H9 (cell line): ENCODE measurements at regions not wholly inside any gene's neighbourhood (a gene's known extent, or its start where the extent isn't known, plus 50 kb on each side); places are given as distances from the start of the nearest gene placed in this dataset.

ENCODE experiments used
- DNase-seq: peaks from one replicate; pipeline ENCODE4 v3.0.0-alpha.2; 2017
- H2AFZ ChIP-seq: one replicate; pipeline ENCODE4 v1.6.1; 2013; ENCODE audit warnings: mild to moderate bottlenecking, low read length, control low read depth, moderate library complexity
- H2AK5ac ChIP-seq: 2 replicates; pipeline ENCODE4 v1.6.1; 2013; ENCODE audit warnings: low read length, control low read depth, mixed read lengths; ENCODE audit not compliant: insufficient read length
- H2BK120ac ChIP-seq: one replicate; pipeline ENCODE4 v1.6.1; 2013; ENCODE audit warnings: low read depth, mild to moderate bottlenecking, low read length, control low read depth, inconsistent platforms; ENCODE audit not compliant: poor library complexity, severe bottlenecking
- H2BK12ac ChIP-seq: 2 replicates; pipeline ENCODE4 v1.6.1; 2013; ENCODE audit warnings: low read length, control low read depth, mixed read lengths, low read depth; ENCODE audit not compliant: insufficient read length
- H2BK15ac ChIP-seq: 2 replicates; pipeline ENCODE4 v1.6.1; 2013; ENCODE audit warnings: low read depth, low read length, control low read depth
- H2BK20ac ChIP-seq: one replicate; pipeline ENCODE4 v1.6.1; 2013; ENCODE audit warnings: low read depth, mild to moderate bottlenecking, low read length, control low read depth, inconsistent platforms; ENCODE audit not compliant: poor library complexity, severe bottlenecking
- H2BK5ac ChIP-seq: 2 replicates; pipeline ENCODE4 v1.6.1; 2013; ENCODE audit warnings: low read length, control low read depth, mixed read lengths; ENCODE audit not compliant: insufficient read length
- H3K14ac ChIP-seq: 2 replicates; pipeline ENCODE4 v1.6.1; 2013; ENCODE audit warnings: low read length, control low read depth; ENCODE audit not compliant: insufficient read depth
- H3K18ac ChIP-seq: 2 replicates; pipeline ENCODE4 v1.6.1; 2013; ENCODE audit warnings: low read depth, mild to moderate bottlenecking, mixed read lengths, low read length, control low read depth; ENCODE audit not compliant: insufficient read length
- H3K23ac ChIP-seq: 2 replicates; pipeline ENCODE4 v1.6.1; 2013; ENCODE audit warnings: low read length, control low read depth, mixed read lengths, low read depth; ENCODE audit not compliant: insufficient read length
- H3K23me2 ChIP-seq: 2 replicates; pipeline ENCODE4 v1.6.1; 2013; ENCODE audit warnings: low read depth, mild to moderate bottlenecking, mixed read lengths, low read length, control low read depth; ENCODE audit not compliant: insufficient read length, poor library complexity, severe bottlenecking
- H3K27ac ChIP-seq: 2 replicates; pipeline ENCODE4 v1.5.1; 2013; ENCODE audit warnings: low read length, control low read depth, mixed read lengths, low read depth; ENCODE audit not compliant: insufficient read length
- H3K27me3 ChIP-seq: 2 replicates; pipeline ENCODE4 v1.6.1; 2013; ENCODE audit warnings: low read length, control low read depth, inconsistent platforms; ENCODE audit not compliant: insufficient read depth
- H3K4ac ChIP-seq: 2 replicates; pipeline ENCODE4 v1.6.1; 2013; ENCODE audit warnings: low read depth, mild to moderate bottlenecking, control low read depth, inconsistent platforms, low read length, moderate library complexity
- H3K4me1 ChIP-seq: 2 replicates; pipeline ENCODE4 v1.6.1; 2013; ENCODE audit warnings: low read length, control low read depth, inconsistent platforms; ENCODE audit not compliant: insufficient read depth
- H3K4me2 ChIP-seq: 2 replicates; pipeline ENCODE4 v1.6.1; 2013; ENCODE audit warnings: low read length, control low read depth, mixed read lengths; ENCODE audit not compliant: insufficient read length, insufficient read depth
- H3K56ac ChIP-seq: 2 replicates; pipeline ENCODE4 v1.6.1; 2013; ENCODE audit warnings: low read depth, mild to moderate bottlenecking, mixed read lengths, low read length, control low read depth; ENCODE audit not compliant: insufficient read length
- H3K79me1 ChIP-seq: 2 replicates; pipeline ENCODE4 v1.6.1; 2013; ENCODE audit warnings: low read depth, mild to moderate bottlenecking, moderate library complexity, low read length, control low read depth, inconsistent platforms; ENCODE audit not compliant: insufficient read depth, poor library complexity, severe bottlenecking
- H3K79me2 ChIP-seq: 2 replicates; pipeline ENCODE4 v1.6.1; 2013; ENCODE audit warnings: low read length, control low read depth, inconsistent platforms; ENCODE audit not compliant: insufficient read depth
- H3K9ac ChIP-seq: 2 replicates; pipeline ENCODE4 v1.6.1; 2013; ENCODE audit warnings: low read length, control low read depth, mixed read lengths; ENCODE audit not compliant: insufficient read length; ENCODE audit errors: extremely low read depth
- H3K9me3 ChIP-seq: one replicate; pipeline ENCODE4 v1.6.1; 2013; ENCODE audit warnings: low read depth, low read length, inconsistent platforms; ENCODE audit not compliant: control insufficient read depth
- H3T11ph ChIP-seq: one replicate; pipeline ENCODE4 v1.6.1; 2013; ENCODE audit warnings: mild to moderate bottlenecking, low read length, control low read depth, inconsistent platforms
- H4K20me1 ChIP-seq: one replicate; pipeline ENCODE4 v1.6.1; 2013; ENCODE audit not compliant: control insufficient read depth, insufficient read length, insufficient read depth
- H4K5ac ChIP-seq: 2 replicates; pipeline ENCODE4 v1.6.1; 2013; ENCODE audit warnings: low read depth, mild to moderate bottlenecking, mixed read lengths, low read length, control low read depth; ENCODE audit not compliant: insufficient read length
- H4K8ac ChIP-seq: replicated peaks from 2 replicates; pipeline ENCODE4 v1.6.1; 2013; ENCODE audit warnings: low read length, control low read depth, mixed read lengths, low read depth; ENCODE audit not compliant: insufficient read length
- H4K91ac ChIP-seq: 2 replicates; pipeline ENCODE4 v1.6.1; 2013; ENCODE audit warnings: low read depth, mild to moderate bottlenecking, moderate library complexity, mixed read lengths, low read length, control low read depth; ENCODE audit not compliant: insufficient read length
- H3K27ac Mint-ChIP-seq, 3 experiments: 2 replicates in 2 of 3; 3 replicates in 1 of 3; pipeline ENCODE4 v1.8.0; 2020 to 2021; ENCODE audit warnings: mixed read lengths in 3 of 3, mild to moderate bottlenecking in 1 of 3, moderate library complexity in 1 of 3
- H3K27me3 Mint-ChIP-seq: 2 replicates; pipeline ENCODE4 v1.8.0; 2021; ENCODE audit warnings: low read depth, mild to moderate bottlenecking, moderate library complexity, mixed read lengths
- H3K36me3 Mint-ChIP-seq, 3 experiments: 2 replicates in 2 of 3; 3 replicates in 1 of 3; pipeline ENCODE4 v1.8.0; 2020 to 2021; ENCODE audit warnings: low read depth in 3 of 3, mixed read lengths in 3 of 3; ENCODE audit not compliant: insufficient read depth in 1 of 3
- H3K4me1 Mint-ChIP-seq, 2 experiments: 2 replicates each; pipeline ENCODE4 v1.8.0; 2020; ENCODE audit warnings: mixed read lengths in 2 of 2
- H3K4me3 Mint-ChIP-seq, 2 experiments: 2 replicates in 1 of 2; 3 replicates in 1 of 2; pipeline ENCODE4 v1.8.0; 2020 to 2021; ENCODE audit warnings: mild to moderate bottlenecking in 2 of 2, mixed read lengths in 2 of 2, moderate library complexity in 1 of 2
- H3K9me3 Mint-ChIP-seq, 2 experiments: 2 replicates in 1 of 2; 3 replicates in 1 of 2; pipeline ENCODE4 v1.8.0; 2020; ENCODE audit warnings: mild to moderate bottlenecking in 2 of 2, mixed read lengths in 2 of 2, moderate library complexity in 1 of 2
- WGBS: extraction: QIAGEN DNeasy Blood & Tissue Kit; methylation state at CpG from one replicate; pipeline ENCODE4 v1.1.7; 2013; ENCODE audit warnings: missing lambda C conversion rate, low lambda C conversion rate, mixed read lengths; ENCODE audit not compliant: insufficient read length; ENCODE audit errors: extremely low coverage; 5-methylcytosine and 5-hydroxymethylcytosine counted together
- TF ChIP-seq, protein P1 (sequence below): fragments of 200-600 bp; sonication (generic); conservative IDR thresholded peaks from 3 replicates; pipeline ENCODE4 v1.8.0; 2021; ENCODE audit warnings: antibody characterized with exemption, mild to moderate bottlenecking

DNA sequence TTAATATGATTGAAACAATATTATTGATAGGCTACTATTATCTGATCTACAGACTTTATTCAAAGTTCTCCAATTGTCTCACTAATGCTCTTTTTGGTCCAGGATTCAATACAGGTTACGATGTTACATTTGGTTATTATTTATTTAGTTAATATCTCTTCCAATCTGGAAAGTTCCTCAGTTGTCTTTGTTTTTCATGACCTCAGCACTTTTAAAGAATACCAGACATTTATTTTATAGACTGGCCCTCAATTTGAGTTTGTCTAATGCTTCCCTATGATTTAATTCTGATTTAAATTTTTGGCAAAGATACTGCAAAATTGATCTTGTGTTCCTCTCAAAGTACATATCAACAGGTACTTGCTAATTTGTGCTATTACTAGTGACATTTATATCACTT, 937.4 kb downstream of the KCNMA1 start:
- Mint-ChIP-seq H3K36me3 (peaks cover 0 to 8% (median 0%) of the 10 kb centered on the region in 3 experiments; a peak in 4 of 7 replicates), H3K27ac (no peak overlapping the region), H3K27me3 (peaks cover 1% of the 10 kb centered on the region; the same call in 1 of the 2 replicates), H3K4me3 (no peak overlapping the region), H3K9me3 (peaks cover 5 to 9% of the 10 kb centered on the region in 2 experiments; a peak in 4 of 5 replicates), H3K4me1 (peaks cover 9 to 14% of the 10 kb centered on the region in 2 experiments)
- H4K8ac ChIP-seq = no peak overlapping the region
- H2BK20ac ChIP-seq = no peak overlapping the region
- no peak overlapping the region for H3K56ac ChIP-seq
- no peak overlapping the region for H4K5ac ChIP-seq
- H3K79me2 ChIP-seq = no peaks in the 10 kb centered on the region
- H3K23ac ChIP-seq = no peak overlapping the region
- H3K14ac ChIP-seq = no peak overlapping the region
- TF ChIP-seq, protein P1, sequence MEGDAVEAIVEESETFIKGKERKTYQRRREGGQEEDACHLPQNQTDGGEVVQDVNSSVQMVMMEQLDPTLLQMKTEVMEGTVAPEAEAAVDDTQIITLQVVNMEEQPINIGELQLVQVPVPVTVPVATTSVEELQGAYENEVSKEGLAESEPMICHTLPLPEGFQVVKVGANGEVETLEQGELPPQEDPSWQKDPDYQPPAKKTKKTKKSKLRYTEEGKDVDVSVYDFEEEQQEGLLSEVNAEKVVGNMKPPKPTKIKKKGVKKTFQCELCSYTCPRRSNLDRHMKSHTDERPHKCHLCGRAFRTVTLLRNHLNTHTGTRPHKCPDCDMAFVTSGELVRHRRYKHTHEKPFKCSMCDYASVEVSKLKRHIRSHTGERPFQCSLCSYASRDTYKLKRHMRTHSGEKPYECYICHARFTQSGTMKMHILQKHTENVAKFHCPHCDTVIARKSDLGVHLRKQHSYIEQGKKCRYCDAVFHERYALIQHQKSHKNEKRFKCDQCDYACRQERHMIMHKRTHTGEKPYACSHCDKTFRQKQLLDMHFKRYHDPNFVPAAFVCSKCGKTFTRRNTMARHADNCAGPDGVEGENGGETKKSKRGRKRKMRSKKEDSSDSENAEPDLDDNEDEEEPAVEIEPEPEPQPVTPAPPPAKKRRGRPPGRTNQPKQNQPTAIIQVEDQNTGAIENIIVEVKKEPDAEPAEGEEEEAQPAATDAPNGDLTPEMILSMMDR = no peak
- no peaks in the 10 kb centered on the region for H3K27me3 ChIP-seq
- no peak overlapping the region for H2AFZ ChIP-seq
- H3K18ac ChIP-seq = no peak overlapping the region
- H2BK120ac ChIP-seq = no peak overlapping the region
- no peak overlapping the region for H2AK5ac ChIP-seq
- H2BK12ac ChIP-seq = no peak overlapping the region
- no peaks in the 10 kb centered on the region for H4K20me1 ChIP-seq
- H3K4me1 ChIP-seq = no peaks in the 10 kb centered on the region; the same call in 1 of the 2 replicates
- no peak overlapping the region for H3T11ph ChIP-seq
- no peak overlapping the region for H3K27ac ChIP-seq
- no peak overlapping the region for H4K91ac ChIP-seq
- DNase-seq = no peak
- no peak overlapping the region for H3K9ac ChIP-seq
- H3K9me3 ChIP-seq = no peaks in the 10 kb centered on the region
- H2BK15ac ChIP-seq = no peak overlapping the region
- H3K79me1 ChIP-seq = no peaks in the 10 kb centered on the region
- H2BK5ac ChIP-seq = no peak overlapping the region
- no CpG with 5 or more reads among the region's 1 CpG for WGBS
- no peaks in the 10 kb centered on the region for H3K23me2 ChIP-seq
- no peak overlapping the region for H3K4ac ChIP-seq
- no peak overlapping the region for H3K4me2 ChIP-seq
